Heart left ventricle (tissue), 13 donors: ENCODE measurements at regions not wholly inside any gene's neighbourhood (a gene's known extent, or its start where the extent isn't known, plus 50 kb on each side); places are given as distances from the start of the nearest gene placed in this dataset.

Source experiments
- CTCF ChIP-seq, 12 donors: fragments of 200-600 bp; sonication (generic) in 4 of 12; IDR thresholded peaks; one replicate each; pipeline versions ENCODE4 v1.5.0 to v1.8.0; 2018 to 2022; ENCODE audit warnings: antibody characterized with exemption in 12 of 12, mild to moderate bottlenecking in 5 of 12
- POLR2A ChIP-seq, 2 donors: fragments of 450-650 bp; IDR thresholded peaks; one replicate each; pipeline ENCODE4 v1.6.1; 2017; ENCODE audit warnings: antibody characterized with exemption in 2 of 2, mild to moderate bottlenecking in 2 of 2, moderate library complexity in 2 of 2
- donor health status: ischemic (EF 13 %, LVEDD 7.1; RV severe dilation, severe dysfunction).
- donor health status: DM: no; HTN: yes; CAD: no.
- donor health status: DM: no; HTN: no; CAD: no.
- donor health status: ischemic (EF 25% LVEDD 6.9; RV normal size, moderate dysfunction).
- donor health status: ischemic (EF 25% LVEDD 5.7; RV mildly dilated, moderate dysfunction).
- donor health status: ischemic (EF 35%, LVEDD 5.7; RV mildly dilated, moderate dysfunction).
- donor health status: nonischemic (EF 11% LVEDD 7.7; RV severe dilation, severe dysfunction).
- donor health status: DM: yes; HTN: yes; CAD: no.
- donor health status: PGD.
- donor health status: ischemic (EF 29% LVEDD 5.4; RV normal size, mild dysfunction).
- donor health status: nonischemic (EF 23%, LVEDD 6.1; RV moderate dilation, normal function).

GRCh38 chr10:118818621-118819221, 64.0 kb upstream of the CACUL1 start:
- no peak for TF ChIP-seq CTCF (IDR thresholded peaks at IDR 0.05)
- no peak for TF ChIP-seq POLR2A (IDR thresholded peaks at IDR 0.05)
